Tibial artery (tissue), 4 donors: ENCODE measurements at regions not wholly inside any gene's neighbourhood (a gene's known extent, or its start where the extent isn't known, plus 50 kb on each side); places are given as distances from the start of the nearest gene placed in this dataset.

Experiments
- DNase-seq, 2 donors: peaks; one replicate each; pipeline ENCODE4 v3.0.0-alpha.2; 2019
- H3K27ac ChIP-seq, 2 donors: fragments of 200-600 bp; sonication (generic) in 1 of 2; 1 replicate in 1 of 2; 2 replicates in 1 of 2; pipeline ENCODE4 v1.5.1; 2018 to 2019; ENCODE audit warnings: mild to moderate bottlenecking in 1 of 2
- H3K27me3 ChIP-seq, 2 donors: fragments of 200-600 bp; sonication (generic) in 1 of 2; one replicate each; pipeline versions ENCODE4 v1.5.1 to v1.6.0; 2016 to 2019
- H3K36me3 ChIP-seq, 3 donors: fragments of 200-600 bp; sonication (generic) in 2 of 3; one replicate each; pipeline ENCODE4 v1.5.1; 2016 to 2019; ENCODE audit warnings: mild to moderate bottlenecking in 2 of 3
- H3K4me1 ChIP-seq, 4 donors: fragments of 200-600 bp; sonication (generic) in 2 of 4; 1 replicate in 3 of 4; 2 replicates in 1 of 4; pipeline ENCODE4 v1.5.1; 2016 to 2019
- H3K4me3 ChIP-seq, 2 donors: fragments of 200-600 bp; sonication (generic) in 1 of 2; 1 replicate in 1 of 2; 2 replicates in 1 of 2; pipeline ENCODE4 v1.5.1; 2018 to 2019; ENCODE audit warnings: mild to moderate bottlenecking in 2 of 2
- H3K9me3 ChIP-seq, 3 donors: fragments of 200-600 bp; sonication (generic) in 1 of 3; one replicate each; pipeline ENCODE4 v1.5.1; 2016 to 2019
- intact Hi-C: fragments of 100-400 bp; cut with DNase I; formaldehyde crosslinking; loops from one replicate; pipeline ENCODE4 v1.15.0; 2023; ENCODE audit warnings: low total_unique reads
- TF ChIP-seq, protein P1 (sequence below), 2 experiments: fragments of 200-600 bp in 1 of 2; fragments of 450-650 bp in 1 of 2; IDR thresholded peaks; one replicate each; pipeline ENCODE4 v1.5.1; 2017 to 2019; ENCODE audit warnings: antibody characterized with exemption in 2 of 2, mild to moderate bottlenecking in 1 of 2, moderate library complexity in 1 of 2

DNA sequence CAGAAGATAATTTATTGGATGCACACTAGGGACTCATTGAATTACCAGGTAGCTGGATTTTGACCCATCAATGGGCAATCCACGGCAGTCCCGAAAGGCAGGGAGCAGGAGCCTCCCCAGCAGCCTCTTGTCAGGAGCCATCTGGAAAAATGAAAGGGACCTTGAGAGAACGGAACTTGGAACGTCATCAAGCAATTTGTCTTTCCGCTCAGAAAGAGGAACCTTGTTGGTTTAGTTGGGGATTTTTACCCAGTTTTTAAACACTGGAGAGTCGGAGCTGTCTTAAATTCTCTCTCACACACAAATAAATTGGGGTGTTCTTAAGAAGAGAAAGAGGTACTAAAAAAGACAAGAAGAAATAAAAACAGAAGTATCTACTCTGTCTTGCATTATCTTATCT, 1351.7 kb upstream of the TMEM132C start:
- Histone ChIP-seq H3K27me3 (no peaks in the 10 kb centered on the region), H3K27ac (no peak overlapping the region), H3K9me3 (no peaks in the 10 kb centered on the region), H3K4me1 (no peaks in the 10 kb centered on the region), H3K36me3 (no peaks in the 10 kb centered on the region), H3K4me3 (no peak overlapping the region)
- intact Hi-C loops = no loop called here
- no peak for DNase-seq
- TF ChIP-seq, protein P1, sequence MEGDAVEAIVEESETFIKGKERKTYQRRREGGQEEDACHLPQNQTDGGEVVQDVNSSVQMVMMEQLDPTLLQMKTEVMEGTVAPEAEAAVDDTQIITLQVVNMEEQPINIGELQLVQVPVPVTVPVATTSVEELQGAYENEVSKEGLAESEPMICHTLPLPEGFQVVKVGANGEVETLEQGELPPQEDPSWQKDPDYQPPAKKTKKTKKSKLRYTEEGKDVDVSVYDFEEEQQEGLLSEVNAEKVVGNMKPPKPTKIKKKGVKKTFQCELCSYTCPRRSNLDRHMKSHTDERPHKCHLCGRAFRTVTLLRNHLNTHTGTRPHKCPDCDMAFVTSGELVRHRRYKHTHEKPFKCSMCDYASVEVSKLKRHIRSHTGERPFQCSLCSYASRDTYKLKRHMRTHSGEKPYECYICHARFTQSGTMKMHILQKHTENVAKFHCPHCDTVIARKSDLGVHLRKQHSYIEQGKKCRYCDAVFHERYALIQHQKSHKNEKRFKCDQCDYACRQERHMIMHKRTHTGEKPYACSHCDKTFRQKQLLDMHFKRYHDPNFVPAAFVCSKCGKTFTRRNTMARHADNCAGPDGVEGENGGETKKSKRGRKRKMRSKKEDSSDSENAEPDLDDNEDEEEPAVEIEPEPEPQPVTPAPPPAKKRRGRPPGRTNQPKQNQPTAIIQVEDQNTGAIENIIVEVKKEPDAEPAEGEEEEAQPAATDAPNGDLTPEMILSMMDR (IDR thresholded peaks at IDR 0.05) = no peak

DNA sequence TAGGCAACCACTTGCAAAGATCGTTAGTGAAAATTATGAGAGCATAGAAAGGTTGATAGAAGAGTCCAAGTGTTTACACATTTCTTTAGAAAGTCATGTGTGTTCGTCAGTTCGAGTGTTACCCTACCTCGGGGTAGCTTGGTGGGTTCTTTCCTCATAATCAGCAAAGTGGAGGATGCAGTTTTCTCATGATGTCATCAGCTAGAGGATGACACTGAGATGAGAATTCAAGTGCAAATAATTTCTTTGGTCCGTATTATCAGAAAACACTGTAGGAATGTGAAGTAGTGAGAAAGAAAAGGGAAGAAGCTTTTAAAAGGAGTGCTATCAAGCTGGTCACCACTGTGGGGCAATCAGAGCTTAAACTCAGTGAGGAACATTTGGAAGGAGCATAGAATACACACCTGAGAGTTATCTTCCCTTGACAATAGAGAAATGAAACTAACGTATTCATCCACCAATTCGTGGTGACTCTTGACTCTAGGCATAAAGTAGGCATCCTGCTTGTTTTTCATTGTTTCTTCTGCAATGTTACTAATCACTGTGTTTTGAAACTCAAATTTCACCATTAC, 1340.9 kb upstream of the TMEM132C start:
- intact Hi-C loops = no loop called here
- no peak overlapping the region for H3K27ac ChIP-seq
- H3K27me3 ChIP-seq = no peaks in the 10 kb centered on the region
- DNase-seq = no peak
- H3K4me1 ChIP-seq = no peaks in the 10 kb centered on the region
- H3K4me3 ChIP-seq = no peak overlapping the region
- TF ChIP-seq, protein P1 (IDR thresholded peaks at IDR 0.05) = no peak
- no peaks in the 10 kb centered on the region for H3K9me3 ChIP-seq
- H3K36me3 ChIP-seq = no peaks in the 10 kb centered on the region

DNA sequence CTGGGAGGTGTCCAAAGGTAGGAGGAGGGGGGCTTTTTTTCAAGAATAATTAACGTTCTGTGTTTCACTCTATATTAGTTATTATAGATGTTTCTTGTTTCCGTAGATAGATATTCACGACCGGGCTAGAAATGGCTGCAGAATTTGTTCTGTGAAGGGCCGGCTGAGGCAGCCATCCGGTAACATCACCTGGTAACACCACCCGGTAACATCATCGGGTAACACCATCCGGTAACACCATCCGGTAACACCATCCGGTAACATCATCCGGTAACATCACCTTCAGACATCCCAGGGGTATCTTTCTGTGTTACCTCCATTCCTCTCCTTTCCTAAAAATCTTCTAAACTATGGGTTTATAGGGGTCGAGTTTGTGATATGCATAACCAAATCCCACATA, 1336.7 kb upstream of the TMEM132C start:
- DNase-seq = no peak
- H3K4me1 ChIP-seq = no peaks in the 10 kb centered on the region
- intact Hi-C loops = no loop called here
- no peaks in the 10 kb centered on the region for H3K9me3 ChIP-seq
- no peaks in the 10 kb centered on the region for H3K27me3 ChIP-seq
- no peaks in the 10 kb centered on the region for H3K36me3 ChIP-seq
- H3K4me3 ChIP-seq = no peak overlapping the region
- H3K27ac ChIP-seq = no peak overlapping the region
- TF ChIP-seq, protein P1 (IDR thresholded peaks at IDR 0.05) = no peak

DNA sequence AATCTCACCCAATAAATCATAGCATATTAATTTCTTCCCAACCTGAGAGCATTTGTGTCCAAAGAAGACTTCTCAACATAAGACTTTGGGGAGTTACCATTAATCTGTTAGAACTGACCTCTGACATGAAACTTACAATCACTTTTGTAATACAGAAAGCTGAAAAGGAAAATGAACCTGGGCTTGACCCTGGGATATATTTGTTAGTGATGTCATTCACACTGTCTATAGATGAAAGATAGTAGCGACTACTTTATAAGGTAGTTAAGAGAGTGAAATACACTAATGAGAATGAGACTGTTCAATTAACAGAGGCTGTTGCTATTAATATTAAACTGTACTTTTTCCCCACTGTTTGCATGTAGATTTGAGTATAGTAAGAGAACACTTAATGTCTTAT, 1334.8 kb upstream of the TMEM132C start:
- Histone ChIP-seq H3K36me3 (no peaks in the 10 kb centered on the region), H3K27me3 (no peaks in the 10 kb centered on the region), H3K27ac (no peak overlapping the region), H3K4me3 (no peak overlapping the region), H3K9me3 (no peaks in the 10 kb centered on the region), H3K4me1 (peaks cover 0 to 11% (median 2%) of the 10 kb centered on the region in 4 donors)
- TF ChIP-seq, protein P1 (IDR thresholded peaks at IDR 0.05) = no peak
- intact Hi-C loops = no loop called here
- no peak for DNase-seq

DNA sequence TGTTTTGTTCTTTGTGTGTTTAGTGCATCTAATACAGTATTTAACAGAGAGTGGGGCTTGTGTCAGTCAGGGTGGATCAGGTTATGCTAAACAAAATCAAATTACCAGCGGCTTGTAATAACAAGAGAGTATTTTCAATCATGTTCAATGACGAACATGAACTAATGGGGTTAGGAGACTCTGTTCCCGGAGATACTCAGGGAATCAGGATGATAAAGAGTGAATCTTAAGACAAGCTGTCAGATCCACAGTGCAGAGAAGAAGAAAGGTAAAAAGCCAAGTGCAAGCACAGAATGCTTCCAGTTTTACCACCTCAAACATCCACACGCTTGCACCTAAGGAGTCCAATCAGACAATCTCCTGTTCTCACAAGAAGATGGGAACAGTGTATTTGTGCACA, 1331.5 kb upstream of the TMEM132C start:
- no peak for DNase-seq
- Histone ChIP-seq H3K27ac (no peak overlapping the region), H3K4me3 (no peak overlapping the region), H3K36me3 (no peaks in the 10 kb centered on the region), H3K27me3 (no peaks in the 10 kb centered on the region), H3K9me3 (no peaks in the 10 kb centered on the region), H3K4me1 (peaks cover 0 to 11% (median 2%) of the 10 kb centered on the region in 4 donors)
- TF ChIP-seq, protein P1 (IDR thresholded peaks at IDR 0.05) = no peak
- intact Hi-C loops = no loop called here
